Neuronal stem cell (in vitro differentiated cells): ENCODE measurements at regions not wholly inside any gene's neighbourhood (a gene's known extent, or its start where the extent isn't known, plus 50 kb on each side); places are given as distances from the start of the nearest gene placed in this dataset.

Experiments
- DNase-seq: peaks from one replicate; pipeline ENCODE4 v3.0.0-alpha.2; 2013; ENCODE audit warnings: low spot score
- H2AFZ ChIP-seq: one replicate; pipeline ENCODE4 v1.6.1; 2013; ENCODE audit warnings: mild to moderate bottlenecking, low read length, inconsistent platforms
- H2AK5ac ChIP-seq: 2 replicates; pipeline ENCODE4 v1.6.1; 2013; ENCODE audit warnings: low read depth, mild to moderate bottlenecking, inconsistent platforms, low read length, moderate library complexity, mixed read lengths
- H2BK120ac ChIP-seq: 2 replicates; pipeline ENCODE4 v1.6.1; 2013; ENCODE audit warnings: low read depth, mild to moderate bottlenecking, inconsistent platforms, low read length, moderate library complexity, mixed read lengths
- H2BK12ac ChIP-seq: one replicate; pipeline ENCODE4 v1.6.1; 2013; ENCODE audit warnings: low read length, inconsistent platforms
- H2BK15ac ChIP-seq: 2 replicates; pipeline ENCODE4 v1.6.1; 2013; ENCODE audit warnings: mild to moderate bottlenecking, low read length, inconsistent platforms, mixed read lengths
- H2BK5ac ChIP-seq: one replicate; pipeline ENCODE4 v1.6.1; 2013; ENCODE audit warnings: inconsistent platforms, mild to moderate bottlenecking, low read length, moderate library complexity
- H3K14ac ChIP-seq: one replicate; pipeline ENCODE4 v1.6.1; 2013; ENCODE audit warnings: low read length, inconsistent platforms
- H3K18ac ChIP-seq: 2 replicates; pipeline ENCODE4 v1.6.1; 2013; ENCODE audit warnings: low read length, inconsistent platforms
- H3K23ac ChIP-seq: 2 replicates; pipeline ENCODE4 v1.6.1; 2013; ENCODE audit warnings: low read depth, mild to moderate bottlenecking, mixed read lengths, low read length, inconsistent platforms; ENCODE audit not compliant: poor library complexity
- H3K27ac ChIP-seq: replicated peaks from 3 replicates; pipeline ENCODE4 v1.5.1; 2013; ENCODE audit warnings: low read length, inconsistent platforms
- H3K27me3 ChIP-seq, 3 experiments: 2 replicates each; pipeline ENCODE4 v1.6.1; 2013; ENCODE audit warnings: low read length in 3 of 3, mild to moderate bottlenecking in 2 of 3, inconsistent platforms in 1 of 3, low read depth in 1 of 3, mixed read lengths in 1 of 3, moderate library complexity in 1 of 3; ENCODE audit not compliant: control insufficient read depth in 3 of 3, insufficient read depth in 3 of 3
- H3K36me3 ChIP-seq, 2 donors: replicated peaks in 1 of 2; 2 replicates each; pipeline ENCODE4 v1.6.1; 2013; ENCODE audit warnings: low read length in 2 of 2; ENCODE audit not compliant: control insufficient read depth in 2 of 2, insufficient read depth in 2 of 2
- H3K4ac ChIP-seq: 2 replicates; pipeline ENCODE4 v1.6.1; 2013; ENCODE audit warnings: inconsistent platforms, mild to moderate bottlenecking, low read length, moderate library complexity
- H3K4me1 ChIP-seq, 2 donors: 1 replicate in 1 of 2; 2 replicates in 1 of 2; pipeline ENCODE4 v1.6.1; 2013; ENCODE audit warnings: low read length in 2 of 2, low read depth in 1 of 2; ENCODE audit not compliant: control insufficient read depth in 2 of 2, insufficient read depth in 1 of 2
- H3K4me2 ChIP-seq: one replicate; pipeline ENCODE4 v1.6.1; 2013; ENCODE audit warnings: mild to moderate bottlenecking, low read length, inconsistent platforms; ENCODE audit not compliant: insufficient read depth, poor library complexity, severe bottlenecking
- H3K4me3 ChIP-seq, 2 donors: 2 replicates each; pipeline ENCODE4 v1.5.1; 2013; ENCODE audit warnings: low read length in 2 of 2, mild to moderate bottlenecking in 2 of 2, inconsistent platforms in 1 of 2, moderate library complexity in 1 of 2
- H3K79me1 ChIP-seq: one replicate; pipeline ENCODE4 v1.6.1; 2013; ENCODE audit warnings: low read depth, mild to moderate bottlenecking, inconsistent platforms, low read length, moderate library complexity
- H3K9ac ChIP-seq: one replicate; pipeline ENCODE4 v1.6.1; 2013; ENCODE audit warnings: mild to moderate bottlenecking, low read depth, low read length, inconsistent platforms; ENCODE audit not compliant: poor library complexity
- H3K9me3 ChIP-seq, 2 donors: replicated peaks in 1 of 2; 2 replicates each; pipeline versions ENCODE3 to v1.6.1; 2013; ENCODE audit warnings: low read length in 2 of 2, mild to moderate bottlenecking in 2 of 2, inconsistent platforms in 1 of 2, low read depth in 1 of 2, mixed read lengths in 1 of 2, moderate library complexity in 1 of 2; ENCODE audit not compliant: control insufficient read depth in 2 of 2, insufficient read depth in 1 of 2
- H4K8ac ChIP-seq: one replicate; pipeline ENCODE4 v1.6.1; 2013; ENCODE audit warnings: low read depth, mild to moderate bottlenecking, inconsistent platforms, low read length, moderate library complexity
- H4K91ac ChIP-seq: one replicate; pipeline ENCODE4 v1.6.1; 2013; ENCODE audit warnings: low read length, low read depth, mild to moderate bottlenecking, inconsistent platforms; ENCODE audit not compliant: poor library complexity
- WGBS, 2 donors: extraction: QIAGEN DNeasy Blood & Tissue Kit; methylation state at CpG; one replicate each; pipeline ENCODE4 v1.1.7; 2013; ENCODE audit warnings: missing lambda C conversion rate in 2 of 2, mixed read lengths in 1 of 2; ENCODE audit not compliant: insufficient read length in 2 of 2, insufficient replicate concordance in 1 of 2; ENCODE audit errors: extremely low coverage in 2 of 2; 5-methylcytosine and 5-hydroxymethylcytosine counted together

DNA sequence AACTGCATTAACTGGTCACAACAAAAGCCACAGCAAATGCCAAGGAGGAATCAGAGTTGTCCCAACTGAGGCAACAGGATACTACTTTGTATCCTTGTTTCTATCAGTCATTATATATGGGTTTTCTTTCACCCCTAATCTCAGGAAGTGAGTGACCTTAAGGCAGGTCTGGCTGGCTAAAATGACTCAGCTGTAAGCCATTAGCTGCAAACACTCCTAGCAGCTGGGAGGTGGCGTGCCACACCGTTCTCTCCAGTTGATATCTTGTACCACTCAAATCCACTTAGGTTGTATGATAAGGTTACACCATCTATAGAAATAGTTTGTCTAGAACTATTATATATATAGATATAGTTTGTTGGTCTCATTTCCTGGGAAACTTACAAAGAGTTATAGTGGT, 171.1 kb upstream of the MC4R start:
- H3K9ac ChIP-seq, result no peak overlapping the region
- no peak overlapping the region for H2BK12ac ChIP-seq
- DNase-seq, result no peak
- no peak overlapping the region for H2BK15ac ChIP-seq
- H3K36me3 ChIP-seq, result no peaks in the 10 kb centered on the region
- no peak overlapping the region for H3K23ac ChIP-seq
- H3K4ac ChIP-seq, result no peak overlapping the region
- no peak overlapping the region for H3K4me2 ChIP-seq
- no peak overlapping the region for H2AK5ac ChIP-seq
- no peak overlapping the region for H2BK5ac ChIP-seq
- no peak overlapping the region for H4K91ac ChIP-seq
- no peak overlapping the region for H3K18ac ChIP-seq
- no CpG with 5 or more reads among the region's 2 CpGs for WGBS, 2 donors
- no peak overlapping the region for H2BK120ac ChIP-seq
- H3K14ac ChIP-seq, result no peak overlapping the region
- no peaks in the 10 kb centered on the region for H3K79me1 ChIP-seq
- H4K8ac ChIP-seq, result no peak overlapping the region
- H3K27me3 ChIP-seq, result no peaks in the 10 kb centered on the region
- no peaks in the 10 kb centered on the region for H3K4me1 ChIP-seq
- H3K4me3 ChIP-seq, result no peak overlapping the region
- H3K9me3 ChIP-seq, result no peaks in the 10 kb centered on the region
- H2AFZ ChIP-seq, result no peak overlapping the region
- no peak overlapping the region for H3K27ac ChIP-seq

DNA sequence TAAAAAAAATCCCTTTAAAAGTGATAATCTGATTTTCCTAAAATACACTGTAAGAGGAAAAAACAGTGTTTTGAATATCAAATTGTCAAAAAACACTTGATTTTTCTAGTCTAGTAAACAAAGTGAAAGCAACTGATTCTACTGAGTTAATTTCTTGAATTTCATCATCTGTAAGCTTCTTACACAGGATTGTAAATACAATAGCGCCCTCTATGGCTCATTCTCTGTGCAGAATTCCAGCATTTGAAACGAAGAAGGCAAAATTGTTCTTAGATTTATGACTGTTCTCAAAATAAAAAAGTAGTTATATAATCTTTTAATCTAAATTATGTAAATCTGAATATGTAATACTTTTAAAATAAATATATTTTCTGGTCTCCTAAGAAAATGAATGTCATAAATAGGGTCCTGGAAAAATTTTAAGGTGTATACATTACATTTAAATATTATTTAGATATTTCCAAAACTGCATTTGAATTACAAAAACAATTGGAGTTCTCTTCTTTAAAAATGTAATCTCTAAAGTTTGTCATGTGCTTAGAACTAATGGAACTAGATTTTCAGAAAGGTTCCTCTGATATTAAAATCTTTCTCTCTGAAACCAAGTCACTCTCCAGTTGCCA, 176.9 kb upstream of the MC4R start:
- H2AK5ac ChIP-seq, result no peak overlapping the region
- no peak overlapping the region for H3K27ac ChIP-seq
- WGBS, 2 donors, result no CpG with 5 or more reads among the region's 2 CpGs
- no peak overlapping the region for H3K4me2 ChIP-seq
- no peak overlapping the region for H3K18ac ChIP-seq
- peaks cover 0 to 1% of the 10 kb centered on the region in 2 donors for H3K9me3 ChIP-seq
- no peaks in the 10 kb centered on the region for H3K79me1 ChIP-seq
- H3K9ac ChIP-seq, result no peak overlapping the region
- H3K4ac ChIP-seq, result no peak overlapping the region
- no peak overlapping the region for H3K14ac ChIP-seq
- H4K8ac ChIP-seq, result no peak overlapping the region
- H3K23ac ChIP-seq, result no peak overlapping the region
- no peak overlapping the region for H2AFZ ChIP-seq
- H4K91ac ChIP-seq, result no peak overlapping the region
- H2BK15ac ChIP-seq, result no peak overlapping the region
- H3K4me3 ChIP-seq, result no peak overlapping the region
- H2BK120ac ChIP-seq, result no peak overlapping the region
- no peaks in the 10 kb centered on the region for H3K4me1 ChIP-seq
- no peaks in the 10 kb centered on the region for H3K36me3 ChIP-seq
- H2BK5ac ChIP-seq, result no peak overlapping the region
- DNase-seq, result peak; percentile 38
- H3K27me3 ChIP-seq, result no peaks in the 10 kb centered on the region
- H2BK12ac ChIP-seq, result no peak overlapping the region

DNA sequence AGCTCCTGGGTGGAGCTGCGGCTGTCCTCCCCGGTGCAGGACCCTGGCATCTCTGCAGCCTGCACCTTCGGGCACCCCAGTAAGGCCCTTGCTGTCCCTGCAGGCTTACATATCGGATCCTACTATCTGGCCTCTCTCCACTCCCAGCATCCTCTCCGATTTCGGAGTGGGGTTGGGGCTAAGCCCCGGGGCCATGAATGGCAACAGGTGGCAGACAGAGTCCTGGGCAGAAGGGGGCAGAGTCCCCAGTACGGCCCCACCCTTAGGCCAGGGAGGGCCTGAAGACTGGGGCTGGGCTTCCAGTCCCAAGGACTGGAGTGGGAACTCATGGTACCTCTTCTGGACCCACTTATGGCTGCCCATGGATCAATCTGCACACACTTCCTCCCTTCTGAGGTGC, 180.4 kb upstream of the MC4R start:
- no peak overlapping the region for H3K14ac ChIP-seq
- H2AK5ac ChIP-seq, result no peak overlapping the region
- no peak overlapping the region for H2AFZ ChIP-seq
- no peak overlapping the region for H3K9ac ChIP-seq
- peak overlapping the region; percentile 66 for H3K4ac ChIP-seq
- H4K8ac ChIP-seq, result no peak overlapping the region
- no peak overlapping the region for H3K18ac ChIP-seq
- no peaks in the 10 kb centered on the region for H3K4me1 ChIP-seq
- DNase-seq, result no peak
- H2BK5ac ChIP-seq, result peak overlapping the region; percentile 3
- H3K27ac ChIP-seq, result no peak overlapping the region
- no peak overlapping the region for H2BK15ac ChIP-seq
- H3K36me3 ChIP-seq, result no peaks in the 10 kb centered on the region
- H3K9me3 ChIP-seq, result peaks cover 0 to 7% of the 10 kb centered on the region in 2 donors
- H2BK120ac ChIP-seq, result no peak overlapping the region
- no peak overlapping the region for H3K4me2 ChIP-seq
- no peak overlapping the region for H2BK12ac ChIP-seq
- H3K4me3 ChIP-seq, result no peak overlapping the region
- H4K91ac ChIP-seq, result no peak overlapping the region
- no CpG with 5 or more reads among the region's 8 CpGs for WGBS, 2 donors
- H3K23ac ChIP-seq, result no peak overlapping the region
- H3K27me3 ChIP-seq, result no peaks in the 10 kb centered on the region
- H3K79me1 ChIP-seq, result no peaks in the 10 kb centered on the region

DNA sequence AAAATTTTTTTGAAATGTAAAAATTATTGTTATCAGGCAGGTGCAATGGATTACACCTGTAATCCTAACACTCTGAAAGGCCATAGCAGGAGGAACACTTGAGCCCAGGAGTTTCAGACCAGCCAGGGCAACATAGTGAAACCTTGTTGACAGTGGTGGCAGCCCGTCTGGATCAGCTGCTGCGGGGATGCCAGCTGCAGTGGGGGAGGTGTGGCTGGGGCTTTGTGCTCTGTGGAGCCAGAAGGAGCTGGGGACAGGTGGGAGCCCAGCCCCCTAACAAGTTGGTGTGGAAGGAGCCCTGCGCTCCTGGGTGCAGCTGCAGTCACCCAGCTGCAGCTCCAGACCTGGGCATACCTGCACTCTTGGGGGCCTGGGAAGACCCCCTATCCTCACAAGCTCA, 182.4 kb upstream of the MC4R start:
- Histone ChIP-seq H2BK15ac (no peak overlapping the region), H2BK120ac (no peak overlapping the region), H3K4ac (no peak overlapping the region), H3K18ac (no peak overlapping the region), H3K79me1 (no peaks in the 10 kb centered on the region), H3K9me3 (peaks cover 0 to 7% of the 10 kb centered on the region in 2 donors), H3K14ac (no peak overlapping the region), H3K4me1 (no peaks in the 10 kb centered on the region), H3K4me3 (no peak overlapping the region), H3K9ac (peak overlapping the region; percentile 12), H2AK5ac (no peak overlapping the region), H2BK5ac (no peak overlapping the region), H3K4me2 (no peak overlapping the region), H3K27me3 (no peaks in the 10 kb centered on the region), H3K36me3 (no peaks in the 10 kb centered on the region), H4K91ac (no peak overlapping the region), H4K8ac (no peak overlapping the region), H3K23ac (no peak overlapping the region), H2AFZ (no peak overlapping the region), H2BK12ac (no peak overlapping the region), H3K27ac (no peak overlapping the region)
- WGBS, 2 donors, result no CpG with 5 or more reads among the region's 3 CpGs
- no peak for DNase-seq
